Trophoblast cell (in vitro differentiated cells and primary cell): ENCODE measurements at regions not wholly inside any gene's neighbourhood (a gene's known extent, or its start where the extent isn't known, plus 50 kb on each side); places are given as distances from the start of the nearest gene placed in this dataset.

Experiments
- DNase-seq, 2 donors: peaks; one replicate each; pipeline ENCODE4 v3.0.0-alpha.2; 2016
- H2AFZ ChIP-seq: 2 replicates; pipeline ENCODE4 v1.6.1; 2013; ENCODE audit warnings: low read length, moderate library complexity, mild to moderate bottlenecking; ENCODE audit not compliant: insufficient read depth, poor library complexity
- H2AK5ac ChIP-seq: 2 replicates; pipeline ENCODE4 v1.6.1; 2013; ENCODE audit warnings: mild to moderate bottlenecking, low read length
- H2BK120ac ChIP-seq: 2 replicates; pipeline ENCODE4 v1.6.1; 2013; ENCODE audit warnings: low read length, mild to moderate bottlenecking, moderate library complexity; ENCODE audit not compliant: insufficient read depth, poor library complexity
- H2BK12ac ChIP-seq: 2 replicates; pipeline ENCODE4 v1.6.1; 2013; ENCODE audit warnings: mild to moderate bottlenecking, low read length, moderate library complexity
- H2BK5ac ChIP-seq: 2 replicates; pipeline ENCODE4 v1.6.1; 2013; ENCODE audit warnings: low read length, low read depth, moderate library complexity, mild to moderate bottlenecking; ENCODE audit not compliant: poor library complexity
- H3K14ac ChIP-seq: 2 replicates; pipeline ENCODE4 v1.6.1; 2013; ENCODE audit warnings: mild to moderate bottlenecking, low read length
- H3K18ac ChIP-seq: 2 replicates; pipeline ENCODE4 v1.6.1; 2013; ENCODE audit warnings: mild to moderate bottlenecking, low read length
- H3K23ac ChIP-seq: 2 replicates; pipeline ENCODE4 v1.6.1; 2013; ENCODE audit warnings: low read length
- H3K27ac ChIP-seq: 2 replicates; pipeline ENCODE4 v1.5.1; 2013; ENCODE audit warnings: low read depth, mild to moderate bottlenecking, inconsistent platforms, low read length, moderate library complexity
- H3K27me3 ChIP-seq: 2 replicates; pipeline ENCODE4 v1.6.1; 2013; ENCODE audit warnings: inconsistent platforms, mild to moderate bottlenecking, low read length, moderate library complexity; ENCODE audit not compliant: insufficient read depth
- H3K36me3 ChIP-seq, 2 experiments: 1 replicate in 1 of 2; 2 replicates in 1 of 2; pipeline ENCODE4 v1.6.1; 2013; ENCODE audit warnings: low read length in 2 of 2, mild to moderate bottlenecking in 2 of 2, moderate library complexity in 1 of 2; ENCODE audit not compliant: insufficient read depth in 2 of 2, control insufficient read depth in 1 of 2
- H3K4ac ChIP-seq: 2 replicates; pipeline ENCODE4 v1.6.1; 2013; ENCODE audit warnings: low read depth, mild to moderate bottlenecking, low read length, moderate library complexity
- H3K4me1 ChIP-seq, 2 experiments: 1 replicate in 1 of 2; 2 replicates in 1 of 2; pipeline ENCODE4 v1.6.1; 2013; ENCODE audit warnings: low read length in 2 of 2, mild to moderate bottlenecking in 2 of 2, moderate library complexity in 1 of 2; ENCODE audit not compliant: insufficient read depth in 2 of 2, control insufficient read depth in 1 of 2
- H3K4me2 ChIP-seq: 2 replicates; pipeline ENCODE4 v1.6.1; 2013; ENCODE audit warnings: inconsistent platforms, mild to moderate bottlenecking, low read length, moderate library complexity
- H3K4me3 ChIP-seq: 2 replicates; pipeline ENCODE4 v1.5.1; 2013; ENCODE audit warnings: mild to moderate bottlenecking, low read depth, low read length, inconsistent platforms
- H3K79me1 ChIP-seq: one replicate; pipeline ENCODE4 v1.6.1; 2013; ENCODE audit warnings: low read length
- H3K79me2 ChIP-seq: 2 replicates; pipeline ENCODE4 v1.6.1; 2013; ENCODE audit warnings: low read length, mild to moderate bottlenecking; ENCODE audit not compliant: control insufficient read depth, insufficient read depth, poor library complexity
- H3K9ac ChIP-seq: 2 replicates; pipeline ENCODE4 v1.6.1; 2013; ENCODE audit warnings: mild to moderate bottlenecking, low read length
- H3K9me3 ChIP-seq: 2 replicates; pipeline ENCODE4 v1.6.1; 2013; ENCODE audit warnings: low read depth, mild to moderate bottlenecking, control low read depth, inconsistent platforms, low read length; ENCODE audit not compliant: insufficient read depth
- H4K12ac ChIP-seq: 2 replicates; pipeline ENCODE4 v1.6.1; 2013; ENCODE audit warnings: low read depth, mild to moderate bottlenecking, low read length, moderate library complexity
- H4K8ac ChIP-seq: 2 replicates; pipeline ENCODE4 v1.6.1; 2013; ENCODE audit warnings: low read depth, mild to moderate bottlenecking, low read length, moderate library complexity
- H4K91ac ChIP-seq: one replicate; pipeline ENCODE4 v1.6.1; 2013; ENCODE audit warnings: low read depth, mild to moderate bottlenecking, low read length, moderate library complexity
- WGBS: extraction: QIAGEN DNeasy Blood & Tissue Kit; methylation state at CpG from one replicate; pipeline ENCODE4 v1.1.7; 2013; ENCODE audit warnings: missing lambda C conversion rate; ENCODE audit not compliant: insufficient read length, insufficient coverage; ENCODE audit errors: extremely low coverage; 5-methylcytosine and 5-hydroxymethylcytosine counted together

- no peaks in the 10 kb centered on the region for H3K36me3 ChIP-seq
- no peak overlapping the region for H3K4me2 ChIP-seq
- DNase-seq, result no peak
- no peak overlapping the region for H3K4ac ChIP-seq
- H3K23ac ChIP-seq, result no peak overlapping the region
- H2BK5ac ChIP-seq, result no peak overlapping the region
- H2BK120ac ChIP-seq, result no peak overlapping the region
- H4K8ac ChIP-seq, result no peak overlapping the region
- no peaks in the 10 kb centered on the region for H3K27me3 ChIP-seq
- H2AK5ac ChIP-seq, result no peak overlapping the region
- H2BK12ac ChIP-seq, result no peak overlapping the region
- H3K14ac ChIP-seq, result no peak overlapping the region
- H3K79me2 ChIP-seq, result no peaks in the 10 kb centered on the region
- H3K9me3 ChIP-seq, result no peaks in the 10 kb centered on the region
- H3K4me3 ChIP-seq, result no peak overlapping the region
- H3K18ac ChIP-seq, result no peak overlapping the region
- no peak overlapping the region for H3K27ac ChIP-seq
- H4K91ac ChIP-seq, result no peak overlapping the region
- H3K9ac ChIP-seq, result no peak overlapping the region
- H2AFZ ChIP-seq, result no peak overlapping the region
- H4K12ac ChIP-seq, result no peak overlapping the region
- no peaks in the 10 kb centered on the region for H3K4me1 ChIP-seq
- no peaks in the 10 kb centered on the region for H3K79me1 ChIP-seq
These were observed 267.1 kb downstream of the TENT5A start for GRCh38 chr6:81485395-81485794.

GRCh38 chr6:81484251-81484650, 268.2 kb downstream of the TENT5A start:
- H3K27ac ChIP-seq, result no peak overlapping the region
- H2BK5ac ChIP-seq, result no peak overlapping the region
- H2AK5ac ChIP-seq, result no peak overlapping the region
- H3K4ac ChIP-seq, result no peak overlapping the region
- no peak overlapping the region for H2BK12ac ChIP-seq
- no peak overlapping the region for H3K14ac ChIP-seq
- no peak overlapping the region for H4K8ac ChIP-seq
- H3K79me2 ChIP-seq, result no peaks in the 10 kb centered on the region
- no peaks in the 10 kb centered on the region for H3K4me1 ChIP-seq
- H2AFZ ChIP-seq, result no peak overlapping the region
- H3K36me3 ChIP-seq, result no peaks in the 10 kb centered on the region
- H2BK120ac ChIP-seq, result no peak overlapping the region
- no peaks in the 10 kb centered on the region for H3K27me3 ChIP-seq
- H3K4me2 ChIP-seq, result no peak overlapping the region
- DNase-seq, result no peak
- H3K18ac ChIP-seq, result no peak overlapping the region
- H3K4me3 ChIP-seq, result no peak overlapping the region
- no peaks in the 10 kb centered on the region for H3K79me1 ChIP-seq
- H4K12ac ChIP-seq, result no peak overlapping the region
- no peaks in the 10 kb centered on the region for H3K9me3 ChIP-seq
- H3K23ac ChIP-seq, result no peak overlapping the region
- H4K91ac ChIP-seq, result no peak overlapping the region
- no peak overlapping the region for H3K9ac ChIP-seq

- no peak overlapping the region for H3K23ac ChIP-seq
- H3K4me3 ChIP-seq, result no peak overlapping the region
- H4K91ac ChIP-seq, result no peak overlapping the region
- H2BK12ac ChIP-seq, result no peak overlapping the region
- no peak overlapping the region for H2BK5ac ChIP-seq
- DNase-seq, result peak; percentile 60 to 90
- no peak overlapping the region for H4K12ac ChIP-seq
- no peaks in the 10 kb centered on the region for H3K4me1 ChIP-seq
- H3K9me3 ChIP-seq, result no peaks in the 10 kb centered on the region
- no peak overlapping the region for H3K9ac ChIP-seq
- H3K14ac ChIP-seq, result no peak overlapping the region
- H3K36me3 ChIP-seq, result no peaks in the 10 kb centered on the region
- H4K8ac ChIP-seq, result no peak overlapping the region
- H3K79me2 ChIP-seq, result no peaks in the 10 kb centered on the region
- H3K27me3 ChIP-seq, result no peaks in the 10 kb centered on the region
- H3K4ac ChIP-seq, result no peak overlapping the region
- H3K18ac ChIP-seq, result no peak overlapping the region
- no peak overlapping the region for H2AK5ac ChIP-seq
- H3K27ac ChIP-seq, result no peak overlapping the region
- H2AFZ ChIP-seq, result no peak overlapping the region
- no peaks in the 10 kb centered on the region for H3K79me1 ChIP-seq
- no peak overlapping the region for H3K4me2 ChIP-seq
- H2BK120ac ChIP-seq, result no peak overlapping the region
These were observed 272.3 kb downstream of the TENT5A start for GRCh38 chr6:81480139-81480538.

DNA sequence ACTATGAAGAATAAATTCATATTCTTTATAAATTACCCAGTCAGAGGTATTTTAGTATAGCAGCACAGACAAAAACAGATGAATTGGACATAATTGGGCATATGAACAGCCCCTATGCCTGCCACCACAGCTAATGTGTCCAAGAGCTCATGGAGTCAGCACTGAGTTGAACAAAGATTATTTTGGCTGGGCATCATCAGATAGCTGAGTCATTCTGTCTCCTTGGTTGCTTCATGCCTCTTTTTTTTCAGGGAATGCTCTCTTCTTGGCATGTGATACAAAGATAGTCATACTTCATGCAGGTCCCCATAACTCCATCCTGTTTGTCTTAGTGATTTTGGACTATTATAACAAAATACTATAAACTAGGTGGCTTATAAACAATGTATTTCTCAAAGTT, 275.6 kb downstream of the TENT5A start:
- H3K9ac ChIP-seq, result no peak overlapping the region
- no peak overlapping the region for H4K12ac ChIP-seq
- H3K4me3 ChIP-seq, result no peak overlapping the region
- no peaks in the 10 kb centered on the region for H3K4me1 ChIP-seq
- no peak overlapping the region for H4K91ac ChIP-seq
- DNase-seq, result no peak
- H3K4me2 ChIP-seq, result no peak overlapping the region
- no peak overlapping the region for H3K23ac ChIP-seq
- no peak overlapping the region for H2BK120ac ChIP-seq
- no peak overlapping the region for H3K27ac ChIP-seq
- no peak overlapping the region for H3K18ac ChIP-seq
- H2BK5ac ChIP-seq, result no peak overlapping the region
- no peak overlapping the region for H3K4ac ChIP-seq
- H3K36me3 ChIP-seq, result no peaks in the 10 kb centered on the region
- no peak overlapping the region for H2AFZ ChIP-seq
- no peak overlapping the region for H2AK5ac ChIP-seq
- no peaks in the 10 kb centered on the region for H3K79me2 ChIP-seq
- no peaks in the 10 kb centered on the region for H3K9me3 ChIP-seq
- H2BK12ac ChIP-seq, result no peak overlapping the region
- no peaks in the 10 kb centered on the region for H3K27me3 ChIP-seq
- no peak overlapping the region for H3K14ac ChIP-seq
- no peak overlapping the region for H4K8ac ChIP-seq
- H3K79me1 ChIP-seq, result no peaks in the 10 kb centered on the region

DNA sequence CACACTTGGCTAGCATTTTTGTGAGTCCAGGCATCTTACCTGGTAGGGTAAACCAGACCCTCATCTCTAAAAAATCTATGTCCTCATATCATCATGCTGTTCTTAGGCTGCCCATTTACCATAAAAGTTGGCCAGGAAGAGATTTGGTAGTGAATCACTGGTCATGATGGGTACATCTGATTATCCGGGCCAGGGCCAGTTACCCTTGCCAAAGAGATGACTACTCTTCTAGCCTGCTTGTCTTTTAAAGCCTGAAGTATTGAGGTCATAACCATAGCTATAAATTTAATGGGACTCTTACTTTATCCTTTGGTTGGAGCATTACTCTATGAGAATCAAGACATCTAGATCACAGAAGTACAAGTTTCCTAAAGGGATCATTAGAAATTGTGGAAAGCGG, 276.8 kb downstream of the TENT5A start:
- no peak overlapping the region for H3K4me3 ChIP-seq
- H2AFZ ChIP-seq, result no peak overlapping the region
- H3K79me1 ChIP-seq, result no peaks in the 10 kb centered on the region
- H3K4ac ChIP-seq, result no peak overlapping the region
- no peak overlapping the region for H2BK5ac ChIP-seq
- H4K12ac ChIP-seq, result no peak overlapping the region
- H3K4me1 ChIP-seq, result no peaks in the 10 kb centered on the region
- H4K8ac ChIP-seq, result no peak overlapping the region
- H3K9ac ChIP-seq, result no peak overlapping the region
- no peak overlapping the region for H2AK5ac ChIP-seq
- H2BK12ac ChIP-seq, result no peak overlapping the region
- no peaks in the 10 kb centered on the region for H3K79me2 ChIP-seq
- no CpG with 5 or more reads among the region's 2 CpGs for WGBS
- no peaks in the 10 kb centered on the region for H3K27me3 ChIP-seq
- H3K36me3 ChIP-seq, result no peaks in the 10 kb centered on the region
- H3K23ac ChIP-seq, result no peak overlapping the region
- no peak overlapping the region for H3K4me2 ChIP-seq
- H3K9me3 ChIP-seq, result no peaks in the 10 kb centered on the region
- no peak overlapping the region for H4K91ac ChIP-seq
- no peak overlapping the region for H2BK120ac ChIP-seq
- no peak overlapping the region for H3K27ac ChIP-seq
- no peak for DNase-seq
- H3K14ac ChIP-seq, result no peak overlapping the region
- no peak overlapping the region for H3K18ac ChIP-seq
